A673 (cell line): ENCODE measurements at regions not wholly inside any gene's neighbourhood (a gene's known extent, or its start where the extent isn't known, plus 50 kb on each side); places are given as distances from the start of the nearest gene placed in this dataset.

Experiments used
- BruUV-seq: library from RNA; stranded (reverse); fragments of 400-500 nt; replicated peaks from 2 replicates; lab custom pipeline; 2021; lab: Mats Ljungman, UMichigan
- CTCF ChIA-PET: fragments of 300-600 bp; sonication (Branson Sonifier 250); formaldehyde crosslinking; loops from one replicate; lab custom pipeline; 2022; ENCODE audit warnings: antibody characterized with exemption; lab: Charles Lee
- POLR2A ChIA-PET: fragments of 300-600 bp; sonication (Branson Sonifier 250); formaldehyde crosslinking; loops from one replicate; lab custom pipeline; 2022; ENCODE audit warnings: antibody characterized with exemption; ENCODE audit not compliant: low non-redundant PET; lab: Charles Lee
- DNase-seq: peaks from one replicate; pipeline ENCODE4 v3.0.0-alpha.2; 2015; ENCODE audit warnings: low spot score
- H3K27ac ChIP-seq: fragments of 200-600 bp; sonication (generic); 2 replicates; pipeline ENCODE4 v1.5.1; 2016; ENCODE audit warnings: mixed run types, low read depth, mild to moderate bottlenecking, mixed read lengths, antibody characterized with exemption, low read length; ENCODE audit not compliant: poor library complexity, severe bottlenecking
- H3K27me3 ChIP-seq: fragments of 200-600 bp; sonication (generic); replicated peaks from 2 replicates; pipeline ENCODE4 v1.6.1; 2017; ENCODE audit warnings: mixed run types, low read depth, mild to moderate bottlenecking, mixed read lengths, antibody characterized with exemption, low read length; ENCODE audit not compliant: insufficient read depth, poor library complexity
- H3K36me3 ChIP-seq: fragments of 200-600 bp; sonication (generic); 2 replicates; pipeline ENCODE4 v1.6.1; 2016; ENCODE audit warnings: mixed run types, mild to moderate bottlenecking, mixed read lengths, antibody characterized with exemption, low read length; ENCODE audit not compliant: insufficient read depth, poor library complexity, severe bottlenecking
- H3K4me1 ChIP-seq: fragments of 200-600 bp; sonication (generic); 2 replicates; pipeline ENCODE4 v1.6.1; 2017; ENCODE audit warnings: mixed run types, mild to moderate bottlenecking, mixed read lengths, antibody characterized with exemption, low read length; ENCODE audit not compliant: insufficient read depth, poor library complexity, severe bottlenecking
- H3K4me3 ChIP-seq: fragments of 200-600 bp; sonication (generic); 2 replicates; pipeline ENCODE4 v1.5.1; 2016; ENCODE audit warnings: low read depth, mixed run types, mild to moderate bottlenecking, mixed read lengths, low read length; ENCODE audit not compliant: poor library complexity, severe bottlenecking
- H3K9me3 ChIP-seq: fragments of 200-600 bp; sonication (generic); 2 replicates; pipeline ENCODE4 v1.6.1; 2016; ENCODE audit warnings: mixed run types, low read depth, mild to moderate bottlenecking, mixed read lengths, antibody characterized with exemption, low read length; ENCODE audit not compliant: poor library complexity, severe bottlenecking
- CTCF ChIP-seq: fragments of 300-800, 200-600 bp; sonication (generic); conservative IDR thresholded peaks from 2 replicates; pipeline ENCODE4 v1.5.1; 2017; ENCODE audit warnings: low read depth, mild to moderate bottlenecking, antibody characterized with exemption, low read length, moderate library complexity, mixed read lengths
- EZH2 ChIP-seq: fragments of 200-600 bp; sonication (generic); IDR thresholded peaks from 2 replicates; pipeline ENCODE4 v1.6.1; 2017; ENCODE audit warnings: borderline replicate concordance, low read depth, mild to moderate bottlenecking, mixed read lengths, antibody characterized with exemption, low read length; ENCODE audit not compliant: poor library complexity, severe bottlenecking
- intact Hi-C: fragments of 100-400 bp; cut with micrococcal nuclease; formaldehyde crosslinking; loops from one replicate; pipeline ENCODE4 v1.10.0; 2022; ENCODE audit not compliant: unreplicated experiment

DNA sequence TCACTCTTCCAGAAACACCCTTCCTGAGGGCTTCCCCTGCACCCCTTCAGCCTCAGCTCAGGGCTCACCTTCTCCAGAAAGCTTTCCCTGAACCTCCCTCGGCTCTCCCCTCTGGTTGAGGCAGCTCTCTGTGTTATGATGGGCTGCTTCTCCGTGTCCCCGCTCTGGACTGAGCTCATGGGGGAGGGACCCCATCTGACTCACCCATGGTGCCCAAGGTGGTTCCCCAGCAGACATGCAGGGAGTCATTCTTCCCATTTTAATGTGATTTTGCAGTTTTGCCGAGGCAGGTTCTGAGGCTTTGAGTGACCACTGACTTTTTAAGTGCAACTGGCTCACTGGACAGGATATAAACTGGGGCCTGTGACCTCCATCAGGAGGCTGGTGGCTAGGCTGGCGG is 495.1 kb downstream of the TBC1D22A start:
- H3K36me3 ChIP-seq, result no peaks in the 10 kb centered on the region
- DNase-seq, result no peak
- TF ChIP-seq CTCF, result no peak
- TF ChIP-seq EZH2, result no peak
- H3K27me3 ChIP-seq, result peaks cover 4% of the 10 kb centered on the region
- H3K4me3 ChIP-seq, result no peak overlapping the region
- ChIA-PET CTCF (no interaction called here), POLR2A (no interaction called here)
- BruUV-seq, result no TSS peak
- intact Hi-C loops, result no loop called here
- no peaks in the 10 kb centered on the region for H3K9me3 ChIP-seq
- no peaks in the 10 kb centered on the region for H3K4me1 ChIP-seq
- H3K27ac ChIP-seq, result no peak overlapping the region

DNA sequence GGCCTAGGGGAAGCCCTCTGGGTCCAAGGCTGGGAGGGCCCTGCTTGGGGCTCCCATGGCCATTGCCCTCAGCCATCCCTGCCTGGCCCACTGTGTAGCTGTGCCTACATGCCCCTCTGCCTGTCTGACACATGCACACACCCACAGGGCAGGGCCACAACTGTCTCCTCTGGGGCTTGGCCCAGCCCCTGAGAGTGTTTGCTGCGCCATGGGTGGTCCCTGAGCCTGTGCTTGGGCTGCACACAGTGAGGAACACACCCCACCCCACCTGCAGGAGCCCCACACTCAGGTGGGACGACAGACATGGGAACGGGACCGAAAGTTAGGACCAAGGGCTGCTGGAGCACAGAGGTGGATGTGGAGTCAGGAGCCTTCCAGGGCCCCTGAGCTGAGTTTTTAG is 489.5 kb downstream of the TBC1D22A start:
- no peak for DNase-seq
- ChIA-PET CTCF (no interaction called here), POLR2A (no interaction called here)
- Histone ChIP-seq H3K4me3 (no peak overlapping the region), H3K4me1 (no peaks in the 10 kb centered on the region), H3K36me3 (no peaks in the 10 kb centered on the region), H3K9me3 (no peaks in the 10 kb centered on the region), H3K27ac (no peak overlapping the region), H3K27me3 (peaks cover 24% of the 10 kb centered on the region)
- no TSS peak for BruUV-seq
- intact Hi-C loops, result no loop called here
- TF ChIP-seq CTCF (no peak), EZH2 (no peak)

GRCh38 chr22:47250995-47251765 is 488.7 kb downstream of the TBC1D22A start:
- ChIA-PET POLR2A (no interaction called here), CTCF (no interaction called here)
- TF ChIP-seq CTCF (no peak), EZH2 (no peak)
- Histone ChIP-seq H3K4me3 (no peak overlapping the region), H3K4me1 (no peaks in the 10 kb centered on the region), H3K36me3 (no peaks in the 10 kb centered on the region), H3K9me3 (no peaks in the 10 kb centered on the region), H3K27me3 (peaks cover 32% of the 10 kb centered on the region), H3K27ac (no peak overlapping the region)
- intact Hi-C loops, result no loop called here
- BruUV-seq, result no TSS peak
- no peak for DNase-seq
